Astrocyte of the spinal cord (primary cell): ENCODE measurements at regions not wholly inside any gene's neighbourhood (a gene's known extent, or its start where the extent isn't known, plus 50 kb on each side); places are given as distances from the start of the nearest gene placed in this dataset.

Source experiments
- DNase-seq: peaks from one replicate; pipeline ENCODE4 v3.0.0; 2011; ENCODE audit warnings: low read depth, low spot score
- H3K4me3 ChIP-seq: 2 replicates; pipeline ENCODE4 v1.5.1; 2011; ENCODE audit warnings: low read depth, mild to moderate bottlenecking, low read length, moderate library complexity
- in situ Hi-C: cut with HindIII; loops from 2 replicates; pipeline ENCODE4 v1.10.0; 2017; ENCODE audit warnings: low sequenced_read_pairs
- TF ChIP-seq, protein P1 (sequence below): IDR thresholded peaks from 2 replicates; pipeline ENCODE4 v1.5.1; 2012; ENCODE audit warnings: low read depth, mild to moderate bottlenecking, low read length, inconsistent platforms

DNA sequence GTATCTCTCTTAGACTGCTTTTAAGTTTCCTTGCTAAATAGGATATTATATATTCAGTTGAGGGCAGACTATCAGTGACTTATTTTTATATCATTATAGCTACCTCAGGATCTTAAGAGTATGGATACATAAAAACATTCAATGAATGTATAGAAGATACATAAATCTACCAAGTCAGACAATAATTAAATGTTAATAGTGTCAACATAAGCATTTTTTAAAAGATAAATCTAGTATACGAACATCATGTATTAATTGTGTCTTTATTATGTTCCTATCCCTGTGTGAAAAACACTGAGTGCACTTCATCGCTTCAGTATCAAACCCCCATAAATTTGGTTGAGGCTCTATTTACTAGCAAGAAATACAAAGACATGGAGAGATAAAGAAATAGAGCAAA is 242.8 kb downstream of the CRPPA start:
- no peak for DNase-seq
- no peak overlapping the region for H3K4me3 ChIP-seq
- in situ Hi-C loops = no loop called here
- TF ChIP-seq, protein P1, sequence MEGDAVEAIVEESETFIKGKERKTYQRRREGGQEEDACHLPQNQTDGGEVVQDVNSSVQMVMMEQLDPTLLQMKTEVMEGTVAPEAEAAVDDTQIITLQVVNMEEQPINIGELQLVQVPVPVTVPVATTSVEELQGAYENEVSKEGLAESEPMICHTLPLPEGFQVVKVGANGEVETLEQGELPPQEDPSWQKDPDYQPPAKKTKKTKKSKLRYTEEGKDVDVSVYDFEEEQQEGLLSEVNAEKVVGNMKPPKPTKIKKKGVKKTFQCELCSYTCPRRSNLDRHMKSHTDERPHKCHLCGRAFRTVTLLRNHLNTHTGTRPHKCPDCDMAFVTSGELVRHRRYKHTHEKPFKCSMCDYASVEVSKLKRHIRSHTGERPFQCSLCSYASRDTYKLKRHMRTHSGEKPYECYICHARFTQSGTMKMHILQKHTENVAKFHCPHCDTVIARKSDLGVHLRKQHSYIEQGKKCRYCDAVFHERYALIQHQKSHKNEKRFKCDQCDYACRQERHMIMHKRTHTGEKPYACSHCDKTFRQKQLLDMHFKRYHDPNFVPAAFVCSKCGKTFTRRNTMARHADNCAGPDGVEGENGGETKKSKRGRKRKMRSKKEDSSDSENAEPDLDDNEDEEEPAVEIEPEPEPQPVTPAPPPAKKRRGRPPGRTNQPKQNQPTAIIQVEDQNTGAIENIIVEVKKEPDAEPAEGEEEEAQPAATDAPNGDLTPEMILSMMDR = no peak

DNA sequence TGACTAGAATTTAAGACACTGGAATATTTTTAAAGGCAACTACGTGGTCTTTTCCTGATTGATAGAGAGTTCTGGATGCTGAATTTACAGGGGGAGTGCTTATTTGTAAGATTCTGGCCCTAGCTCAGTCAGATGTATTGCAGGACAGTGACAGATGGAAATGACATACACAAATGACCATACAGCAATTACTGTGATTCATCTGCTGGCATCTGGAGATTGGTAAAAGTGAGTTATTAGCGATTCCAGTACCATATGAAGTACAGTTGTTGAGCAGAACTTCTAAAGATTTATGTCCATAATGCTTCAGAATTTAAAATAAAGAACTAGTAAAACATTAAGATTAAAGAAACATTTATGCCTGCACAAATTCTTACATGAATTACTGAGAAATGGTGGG is 243.2 kb downstream of the CRPPA start:
- in situ Hi-C loops = no loop called here
- no peak overlapping the region for H3K4me3 ChIP-seq
- DNase-seq = no peak
- TF ChIP-seq, protein P1 = no peak

DNA sequence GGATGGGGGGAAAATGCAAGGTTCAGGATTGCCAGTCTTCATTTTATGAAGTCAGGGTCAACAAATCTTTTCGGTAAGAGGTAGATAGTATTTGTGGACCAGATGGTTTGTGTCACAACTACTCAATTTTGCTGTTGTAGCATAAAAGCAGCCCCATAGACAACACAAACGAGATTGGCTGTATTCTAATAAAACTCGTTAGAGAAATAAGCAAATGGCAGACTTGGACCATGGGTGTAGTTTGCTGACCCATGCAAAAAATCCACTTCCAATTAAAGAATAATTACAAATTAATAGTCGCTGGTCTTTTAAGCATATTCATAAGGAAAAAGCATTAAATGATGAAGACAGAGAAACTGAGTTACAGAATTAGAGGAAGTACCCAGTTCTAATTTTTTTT is 247.1 kb downstream of the CRPPA start:
- TF ChIP-seq, protein P1 = no peak
- in situ Hi-C loops = no loop called here
- no peak for DNase-seq
- no peak overlapping the region for H3K4me3 ChIP-seq

DNA sequence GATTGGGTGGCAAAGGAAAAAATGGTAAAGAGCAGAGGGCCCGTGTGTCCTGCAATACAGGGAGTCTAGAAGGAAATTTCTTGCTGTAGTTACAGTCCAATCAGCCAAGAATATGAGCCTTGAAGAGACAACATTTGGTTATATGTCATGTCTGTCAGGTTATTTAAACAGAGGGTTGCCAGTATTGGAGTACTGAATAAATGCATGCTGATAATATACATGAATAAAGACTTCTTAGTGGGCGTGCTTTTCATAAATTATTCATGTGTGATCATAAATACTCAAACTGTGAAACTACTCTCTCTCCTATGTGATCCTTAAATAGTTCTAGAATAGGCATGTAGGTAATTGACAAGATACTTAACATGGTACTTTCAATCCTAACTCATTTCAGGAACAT is 249.0 kb downstream of the CRPPA start:
- no peak overlapping the region for H3K4me3 ChIP-seq
- TF ChIP-seq, protein P1 = no peak
- in situ Hi-C loops = no loop called here
- DNase-seq = no peak

DNA sequence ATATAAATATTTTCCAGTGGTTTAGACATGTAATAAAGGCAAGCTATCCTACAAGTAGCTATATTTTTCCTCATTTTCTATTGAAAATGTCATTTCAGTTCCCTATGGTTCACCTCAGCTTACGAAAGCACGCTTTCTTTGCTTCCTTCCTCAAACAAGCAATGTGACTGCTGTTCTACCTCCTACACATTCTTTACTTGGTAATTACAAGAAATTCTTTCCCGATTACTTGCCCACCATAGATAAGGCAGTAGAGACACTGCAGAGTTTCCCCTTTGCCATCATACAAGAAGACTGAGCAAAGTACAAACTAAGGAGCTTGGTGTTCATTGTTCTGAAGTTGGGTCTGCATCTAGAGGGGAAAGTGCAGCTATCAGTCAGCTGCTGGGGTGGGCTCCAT is 249.4 kb downstream of the CRPPA start:
- no peak overlapping the region for H3K4me3 ChIP-seq
- no peak for DNase-seq
- TF ChIP-seq, protein P1 = no peak

DNA sequence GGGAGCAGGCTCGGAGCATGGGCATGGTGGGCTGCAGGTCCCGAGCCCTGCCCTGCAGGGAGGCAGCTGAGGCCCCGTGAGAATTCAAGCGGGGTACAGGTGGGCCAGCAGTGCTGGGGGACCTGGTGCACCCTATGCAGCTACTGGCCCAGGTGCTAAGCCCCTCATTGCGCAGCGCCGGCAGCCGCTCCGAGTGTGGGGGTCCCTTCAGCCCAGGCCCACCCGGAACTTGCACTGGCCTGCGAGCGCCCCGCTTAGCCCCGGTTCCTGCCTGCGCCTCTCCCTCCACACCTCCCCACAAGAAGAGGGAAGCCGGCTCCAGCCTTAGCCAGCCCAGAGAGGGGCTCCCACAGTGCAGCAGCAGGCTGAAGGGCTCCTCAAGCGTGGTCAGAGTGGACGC is 250.7 kb downstream of the CRPPA start:
- DNase-seq = no peak
- TF ChIP-seq, protein P1 = no peak
- in situ Hi-C loops = no loop called here
- H3K4me3 ChIP-seq = no peak overlapping the region

More for the DNA sequence above, 249.4 kb downstream of the CRPPA start:
- in situ Hi-C loops = no loop called here

DNA sequence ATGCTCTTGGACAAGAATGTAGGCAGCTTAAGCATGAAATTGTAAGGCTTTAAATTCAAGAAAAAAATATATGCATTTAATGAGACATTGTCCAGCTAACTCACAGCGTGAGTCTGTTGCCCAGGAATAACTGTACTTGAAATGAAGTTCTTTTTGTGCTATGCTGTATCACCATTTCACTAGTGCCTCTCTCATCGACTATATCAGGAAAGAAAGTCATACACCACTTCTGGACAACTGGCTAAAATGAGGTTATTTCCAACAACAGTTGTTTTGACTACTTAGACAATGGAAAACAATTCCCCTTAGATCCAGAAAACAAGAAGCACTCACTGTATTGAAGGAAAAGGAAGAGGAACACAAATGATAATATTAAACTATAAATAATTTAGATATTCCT is 251.8 kb downstream of the CRPPA start:
- in situ Hi-C loops = no loop called here
- no peak for DNase-seq
- TF ChIP-seq, protein P1 = no peak

More for the DNA sequence above, 251.8 kb downstream of the CRPPA start:
- no peak overlapping the region for H3K4me3 ChIP-seq
